Lower lobe of right lung (tissue), 2 donors: ENCODE measurements at regions not wholly inside any gene's neighbourhood (a gene's known extent, or its start where the extent isn't known, plus 50 kb on each side); places are given as distances from the start of the nearest gene placed in this dataset.

ENCODE experiments used
- ATAC-seq, 2 donors: fragments of 200-7000 bp; cut with Tn5 transposase; one replicate each; pipeline ENCODE4 v1.9.1; 2020 to 2022; ENCODE audit warnings: mild to moderate bottlenecking in 2 of 2, moderate library complexity in 2 of 2
- DNase-seq: peaks from one replicate; pipeline ENCODE4 v3.0.0-alpha.2; 2020
- H3K27ac ChIP-seq: fragments of 200-600 bp; one replicate; pipeline ENCODE4 v1.8.0; 2022
- H3K27me3 ChIP-seq: fragments of 200-600 bp; one replicate; pipeline ENCODE4 v1.8.0; 2022; ENCODE audit warnings: low read depth
- H3K36me3 ChIP-seq: fragments of 200-600 bp; one replicate; pipeline ENCODE4 v1.8.0; 2022; ENCODE audit warnings: mild to moderate bottlenecking
- H3K4me1 ChIP-seq: fragments of 200-600 bp; one replicate; pipeline ENCODE4 v1.8.0; 2022
- H3K4me3 ChIP-seq: fragments of 200-600 bp; one replicate; pipeline ENCODE4 v1.8.0; 2022; ENCODE audit warnings: mild to moderate bottlenecking
- H3K9me3 ChIP-seq: fragments of 200-600 bp; one replicate; pipeline ENCODE4 v1.8.0; 2022
- CTCF ChIP-seq: fragments of 200-600 bp; IDR thresholded peaks from one replicate; pipeline ENCODE4 v1.8.0; 2022; ENCODE audit warnings: antibody characterized with exemption, mild to moderate bottlenecking
- intact Hi-C: fragments of 100-400 bp; cut with DNase I; formaldehyde crosslinking; loops from one replicate; pipeline ENCODE4 v1.11.0; 2022
- donor health status: DM: no; HTN: yes; CAD: no; lungs with severe emphysema.

DNA sequence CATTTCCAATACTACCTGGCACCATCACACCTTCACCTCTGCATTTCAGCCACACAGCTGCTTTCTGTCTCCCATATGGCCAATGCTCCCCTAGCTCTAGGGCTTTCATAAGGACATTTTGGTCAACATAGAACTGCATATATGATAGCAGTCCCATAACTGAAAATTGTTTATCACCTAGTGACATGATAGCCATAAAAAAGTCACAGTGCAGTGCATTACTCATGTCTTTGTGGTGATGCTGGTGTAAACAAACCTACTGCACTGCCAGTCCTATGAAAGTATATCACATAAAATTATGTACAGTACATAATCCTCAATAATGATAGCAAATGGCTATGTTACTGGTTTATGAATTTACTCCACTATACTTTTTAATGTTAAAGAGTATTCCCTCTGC, 221.0 kb downstream of the NAF1 start:
- Histone ChIP-seq H3K27ac (no peak overlapping the region), H3K27me3 (no peaks in the 10 kb centered on the region), H3K4me1 (no peaks in the 10 kb centered on the region), H3K4me3 (no peak overlapping the region), H3K9me3 (no peaks in the 10 kb centered on the region), H3K36me3 (no peaks in the 10 kb centered on the region)
- ATAC-seq (no peak), DNase-seq (no peak)
- TF ChIP-seq CTCF: no peak
- intact Hi-C loops: no loop called here

DNA sequence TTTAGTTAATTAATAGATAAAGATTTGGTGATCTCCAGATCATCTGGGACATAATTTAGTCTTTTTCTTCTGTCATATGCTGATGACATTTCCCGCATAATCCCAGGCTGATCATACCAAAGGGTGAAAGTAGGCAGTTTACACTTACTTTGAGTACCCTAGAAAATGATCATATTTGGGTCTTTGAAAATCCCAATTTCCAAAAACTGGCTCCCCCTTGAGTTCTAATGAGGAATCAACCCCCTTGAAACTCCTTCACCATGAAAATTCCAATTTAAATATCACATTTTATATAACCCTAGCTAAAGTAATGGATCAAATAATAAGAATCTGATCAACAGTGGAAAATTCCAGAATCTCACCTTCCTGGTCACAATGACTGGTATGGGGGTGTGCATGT, 223.4 kb downstream of the NAF1 start:
- no peaks in the 10 kb centered on the region for H3K9me3 ChIP-seq
- no peak overlapping the region for H3K4me3 ChIP-seq
- no peaks in the 10 kb centered on the region for H3K27me3 ChIP-seq
- no peaks in the 10 kb centered on the region for H3K4me1 ChIP-seq
- no peak for DNase-seq
- no peaks in the 10 kb centered on the region for H3K36me3 ChIP-seq
- intact Hi-C loops: no loop called here
- ATAC-seq: no peak
- TF ChIP-seq CTCF: no peak
- H3K27ac ChIP-seq: no peak overlapping the region

DNA sequence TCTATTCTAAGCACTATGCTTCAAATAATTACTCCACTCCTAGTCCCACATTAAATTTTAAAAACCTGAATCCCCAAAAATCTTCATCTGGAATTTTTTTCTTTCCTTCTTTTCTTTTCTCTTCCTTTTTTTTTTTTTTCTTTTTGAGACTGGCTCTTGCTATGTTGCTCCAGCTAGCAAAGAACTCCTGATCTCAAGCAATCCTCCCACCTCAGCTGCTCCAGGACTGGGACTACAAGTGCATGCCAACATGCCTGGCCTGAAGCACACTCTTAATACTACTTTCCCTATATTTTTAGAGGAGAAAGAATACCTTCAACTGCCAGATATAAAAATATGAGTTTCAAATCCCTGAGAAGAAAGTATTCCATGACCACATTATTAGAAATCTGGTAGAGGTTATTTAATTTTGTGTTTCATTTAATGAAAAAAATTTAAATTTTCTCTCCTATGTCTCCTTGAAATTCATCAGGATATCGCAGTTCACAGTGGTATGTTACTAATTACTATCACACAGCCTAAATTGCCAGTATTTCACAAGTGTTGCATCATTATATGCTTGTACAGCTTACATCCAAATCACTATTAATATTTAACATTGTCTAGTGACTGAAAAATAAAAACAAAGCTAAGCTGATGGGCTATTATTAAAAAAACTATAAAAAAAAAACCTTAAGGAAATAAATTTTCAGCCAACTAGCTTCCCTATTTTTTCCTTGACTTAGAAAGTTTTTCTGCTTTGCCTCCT, 227.8 kb downstream of the NAF1 start:
- Histone ChIP-seq H3K27me3 (no peaks in the 10 kb centered on the region), H3K9me3 (no peaks in the 10 kb centered on the region), H3K4me3 (no peak overlapping the region), H3K27ac (no peak overlapping the region), H3K36me3 (no peaks in the 10 kb centered on the region), H3K4me1 (no peaks in the 10 kb centered on the region)
- no peak for TF ChIP-seq CTCF
- intact Hi-C loops: no loop called here
- no peak for DNase-seq
- ATAC-seq: no peak

GRCh38 chr4:162935214-162935613, 231.5 kb downstream of the NAF1 start:
- Histone ChIP-seq H3K27me3 (no peaks in the 10 kb centered on the region), H3K9me3 (no peaks in the 10 kb centered on the region), H3K36me3 (no peaks in the 10 kb centered on the region), H3K27ac (no peak overlapping the region), H3K4me3 (no peak overlapping the region), H3K4me1 (no peaks in the 10 kb centered on the region)
- no peak for ATAC-seq
- no peak for TF ChIP-seq CTCF
- no peak for DNase-seq
- intact Hi-C loops: no loop called here

- Histone ChIP-seq H3K27ac (no peak overlapping the region), H3K9me3 (no peaks in the 10 kb centered on the region), H3K36me3 (no peaks in the 10 kb centered on the region), H3K27me3 (no peaks in the 10 kb centered on the region), H3K4me1 (no peaks in the 10 kb centered on the region), H3K4me3 (no peak overlapping the region)
- DNase-seq: no peak
- intact Hi-C loops: no loop called here
- no peak for TF ChIP-seq CTCF
- ATAC-seq: no peak
These were observed 235.4 kb downstream of the NAF1 start for GRCh38 chr4:162931286-162931685.
